ENCODE measurements at regions not wholly inside any gene's neighbourhood (a gene's known extent, or its start where the extent isn't known, plus 50 kb on each side); places are given as distances from the start of the nearest gene placed in this dataset.

DNA sequence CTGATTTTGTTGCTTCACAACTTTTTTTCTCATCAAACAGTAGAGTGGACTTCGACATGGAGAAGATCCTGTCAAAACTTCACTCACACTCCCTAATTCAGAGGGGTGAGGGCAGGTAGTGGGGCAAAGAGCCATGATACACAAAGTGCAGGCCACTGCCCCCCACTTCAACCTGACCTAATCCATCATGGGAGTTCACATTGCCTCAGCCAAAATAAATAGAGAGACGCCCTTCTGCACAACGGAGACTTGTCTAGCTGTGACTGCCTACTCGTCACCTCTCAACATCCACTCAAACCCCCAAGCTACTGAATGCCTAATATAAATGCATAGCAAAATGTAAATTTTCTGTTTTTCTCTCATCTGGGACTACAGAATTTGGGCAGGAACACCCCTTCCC is 213.2 kb downstream of the PMP22 start:
- DNase-seq (ENCODE audit: low read depth): no peak
- TF ChIP-seq, protein P1, sequence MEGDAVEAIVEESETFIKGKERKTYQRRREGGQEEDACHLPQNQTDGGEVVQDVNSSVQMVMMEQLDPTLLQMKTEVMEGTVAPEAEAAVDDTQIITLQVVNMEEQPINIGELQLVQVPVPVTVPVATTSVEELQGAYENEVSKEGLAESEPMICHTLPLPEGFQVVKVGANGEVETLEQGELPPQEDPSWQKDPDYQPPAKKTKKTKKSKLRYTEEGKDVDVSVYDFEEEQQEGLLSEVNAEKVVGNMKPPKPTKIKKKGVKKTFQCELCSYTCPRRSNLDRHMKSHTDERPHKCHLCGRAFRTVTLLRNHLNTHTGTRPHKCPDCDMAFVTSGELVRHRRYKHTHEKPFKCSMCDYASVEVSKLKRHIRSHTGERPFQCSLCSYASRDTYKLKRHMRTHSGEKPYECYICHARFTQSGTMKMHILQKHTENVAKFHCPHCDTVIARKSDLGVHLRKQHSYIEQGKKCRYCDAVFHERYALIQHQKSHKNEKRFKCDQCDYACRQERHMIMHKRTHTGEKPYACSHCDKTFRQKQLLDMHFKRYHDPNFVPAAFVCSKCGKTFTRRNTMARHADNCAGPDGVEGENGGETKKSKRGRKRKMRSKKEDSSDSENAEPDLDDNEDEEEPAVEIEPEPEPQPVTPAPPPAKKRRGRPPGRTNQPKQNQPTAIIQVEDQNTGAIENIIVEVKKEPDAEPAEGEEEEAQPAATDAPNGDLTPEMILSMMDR (IDR thresholded peaks at IDR 0.05; ENCODE audit: low read depth, low read length, missing control alignments): no peak
- no peak overlapping the region for H3K4me3 ChIP-seq (ENCODE audit: low read depth, low read length)

DNA sequence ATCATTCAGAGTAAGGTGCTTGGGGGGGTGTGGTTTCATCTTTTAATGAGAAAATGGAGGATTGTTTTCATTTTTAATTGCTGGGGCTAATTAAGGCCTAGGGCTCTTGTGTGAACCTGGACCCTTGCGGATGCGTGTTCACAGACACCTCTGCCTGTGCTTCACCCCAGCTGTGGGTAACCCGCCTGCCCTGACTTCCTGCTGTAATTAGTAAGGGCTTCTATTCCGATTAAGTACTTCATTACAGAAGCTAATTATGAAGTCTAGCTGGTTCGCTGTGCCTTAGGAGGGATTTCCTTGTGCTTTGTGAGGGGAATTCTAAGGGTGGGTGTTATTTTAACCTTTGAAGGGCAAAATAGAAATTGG is 215.3 kb downstream of the PMP22 start:
- no peak overlapping the region for H3K4me3 ChIP-seq (ENCODE audit: low read depth, low read length)
- no peak for DNase-seq (ENCODE audit: low read depth)
- TF ChIP-seq, protein P1 (IDR thresholded peaks at IDR 0.05; ENCODE audit: low read depth, low read length, missing control alignments): no peak

DNA sequence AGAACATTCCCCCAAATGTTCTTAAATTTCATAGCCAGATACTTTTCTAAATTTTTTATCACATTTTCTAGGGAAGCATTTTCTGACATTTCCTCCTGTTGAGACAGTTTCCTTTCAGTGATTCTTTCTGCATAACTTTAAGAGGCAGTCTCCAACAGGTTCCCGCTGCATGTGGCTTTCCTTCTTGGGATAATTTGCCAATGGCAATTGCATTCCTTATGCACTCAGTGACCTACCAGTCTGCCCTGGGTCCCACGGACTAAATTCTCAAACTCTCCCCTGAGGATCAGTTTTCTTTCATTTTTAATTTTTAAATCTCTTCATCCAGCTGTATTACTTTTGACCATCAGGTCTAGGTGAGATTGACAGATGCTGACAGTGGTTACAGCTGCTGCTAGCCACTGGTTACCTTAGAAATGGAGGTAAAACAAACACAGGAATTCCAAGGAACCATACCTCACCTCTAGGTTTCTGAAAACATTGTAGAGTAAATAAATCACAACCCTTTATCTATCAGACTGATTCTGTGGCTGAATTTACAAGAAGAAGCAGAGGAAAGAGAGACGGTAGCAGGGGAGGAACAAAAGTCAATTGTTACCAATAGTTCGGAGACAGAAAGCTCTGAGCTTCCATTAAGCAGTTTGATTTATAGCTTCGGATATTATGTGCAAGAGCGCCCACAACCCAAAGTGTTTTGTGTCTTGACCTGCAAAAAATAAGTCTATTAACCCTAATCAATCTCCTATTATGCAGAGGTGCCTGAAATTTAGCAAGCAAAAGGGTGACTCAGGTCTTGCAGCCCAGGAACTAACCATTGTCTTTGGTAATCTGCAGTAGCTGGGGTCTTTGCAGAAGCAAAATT is 216.0 kb downstream of the PMP22 start:
- TF ChIP-seq, protein P1 (IDR thresholded peaks at IDR 0.05; ENCODE audit: low read depth, low read length, missing control alignments): no peak
- DNase-seq (ENCODE audit: low read depth): no peak
- no peak overlapping the region for H3K4me3 ChIP-seq (ENCODE audit: low read depth, low read length)

DNA sequence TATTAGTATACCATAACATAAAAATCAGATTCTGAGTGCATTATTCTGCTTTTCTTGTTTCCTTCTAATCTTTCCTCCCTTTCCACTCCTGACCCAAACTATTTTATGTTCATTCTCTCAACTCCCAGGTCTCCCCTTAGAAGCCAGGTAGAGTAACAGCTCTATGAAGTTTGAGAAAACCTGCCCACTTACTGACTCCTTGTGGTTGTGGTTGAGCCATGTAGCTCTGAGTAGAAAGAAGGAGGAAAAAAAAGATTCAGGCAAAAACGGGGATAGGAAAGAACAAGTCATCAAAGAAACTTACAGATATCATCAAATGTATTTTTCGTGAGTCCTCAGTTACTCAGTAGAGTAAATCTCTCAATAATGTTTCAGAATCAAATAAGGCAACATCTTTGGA is 216.7 kb downstream of the PMP22 start:
- no peak for DNase-seq (ENCODE audit: low read depth)
- TF ChIP-seq, protein P1 (IDR thresholded peaks at IDR 0.05; ENCODE audit: low read depth, low read length, missing control alignments): no peak
- no peak overlapping the region for H3K4me3 ChIP-seq (ENCODE audit: low read depth, low read length)

DNA sequence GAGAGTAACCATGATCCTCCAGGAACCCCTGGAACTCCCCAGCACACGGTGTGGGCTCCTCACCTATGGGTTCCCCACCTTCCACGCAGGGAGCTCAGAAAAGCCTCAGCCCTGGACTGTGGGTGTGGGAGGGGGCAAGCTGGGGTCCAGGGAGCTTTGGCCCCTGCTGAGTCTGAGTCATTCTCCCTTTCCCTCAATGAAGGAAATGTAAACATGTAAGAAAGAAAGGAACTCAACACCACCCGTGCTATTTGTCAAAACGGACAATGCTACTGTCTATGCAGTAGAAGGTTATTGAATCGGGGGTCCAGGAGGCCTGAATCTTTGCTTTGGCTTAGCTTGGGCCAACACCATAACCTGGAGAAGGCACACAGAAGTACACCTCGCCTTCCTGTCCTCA is 222.8 kb downstream of the PMP22 start:
- no peak for DNase-seq (ENCODE audit: low read depth)
- no peak overlapping the region for H3K4me3 ChIP-seq (ENCODE audit: low read depth, low read length)
- TF ChIP-seq, protein P1 (IDR thresholded peaks at IDR 0.05; ENCODE audit: low read depth, low read length, missing control alignments): no peak

DNA sequence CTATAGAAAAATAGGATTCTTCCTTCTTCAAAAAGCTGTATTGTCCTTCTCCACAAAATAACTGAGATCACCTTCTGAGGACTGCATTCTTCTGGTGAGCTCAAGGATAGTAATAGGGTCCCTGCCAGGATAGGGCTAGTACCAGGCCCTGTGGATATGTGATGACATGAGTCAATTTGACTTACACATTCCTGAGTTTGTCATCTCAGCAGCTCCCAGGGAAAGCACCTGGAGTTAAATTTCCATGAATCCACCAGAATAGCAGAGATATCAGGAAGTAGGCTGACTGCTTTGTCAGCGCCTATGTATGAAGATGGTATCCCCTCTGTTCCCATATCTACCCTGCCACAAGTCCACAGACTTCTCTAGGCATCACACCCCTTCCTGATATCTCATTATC is 225.8 kb downstream of the PMP22 start:
- no peak overlapping the region for H3K4me3 ChIP-seq (ENCODE audit: low read depth, low read length)
- TF ChIP-seq, protein P1 (IDR thresholded peaks at IDR 0.05; ENCODE audit: low read depth, low read length, missing control alignments): no peak
- DNase-seq (ENCODE audit: low read depth): no peak

DNA sequence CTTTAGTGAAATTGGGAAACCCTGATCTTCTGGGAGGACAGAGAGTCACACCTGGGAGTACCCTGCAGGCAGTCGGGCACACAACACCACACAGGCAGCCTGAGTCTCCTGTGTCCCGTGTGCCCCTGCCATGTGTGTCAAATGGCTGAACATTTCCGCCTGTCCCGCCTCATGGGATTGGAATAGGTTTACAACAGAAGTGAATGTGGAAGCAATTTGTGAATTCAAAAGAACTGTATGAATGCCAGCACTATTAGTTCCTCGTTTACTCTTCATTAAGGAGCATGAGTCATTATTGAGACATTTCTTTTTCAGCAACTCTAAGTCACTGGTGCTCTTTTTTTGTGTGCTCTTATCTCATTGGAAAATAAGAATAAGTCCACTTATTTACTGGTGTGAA is 226.5 kb downstream of the PMP22 start:
- TF ChIP-seq, protein P1 (IDR thresholded peaks at IDR 0.05; ENCODE audit: low read depth, low read length, missing control alignments): no peak
- DNase-seq (ENCODE audit: low read depth): no peak
- H3K4me3 ChIP-seq (ENCODE audit: low read depth, low read length): no peak overlapping the region

Measured in GM12864 (cell line).